Thyroid gland (tissue), 4 donors: ENCODE measurements at regions not wholly inside any gene's neighbourhood (a gene's known extent, or its start where the extent isn't known, plus 50 kb on each side); places are given as distances from the start of the nearest gene placed in this dataset.

ENCODE experiments used
- CTCF ChIP-seq, 6 experiments: fragments of 200-600 bp in 3 of 6; fragments of 450-650 bp in 3 of 6; sonication (generic) in 3 of 6; IDR thresholded peaks; one replicate each; pipeline ENCODE4 v1.5.1; 2016 to 2019; ENCODE audit warnings: antibody characterized with exemption in 6 of 6, mild to moderate bottlenecking in 2 of 6, inconsistent platforms in 1 of 6, moderate library complexity in 1 of 6
- POLR2A ChIP-seq, 2 donors: fragments of 450-650 bp; IDR thresholded peaks; one replicate each; pipeline ENCODE4 v1.6.1; 2017; ENCODE audit warnings: antibody characterized with exemption in 2 of 2, mild to moderate bottlenecking in 2 of 2, moderate library complexity in 1 of 2

- TF ChIP-seq CTCF (IDR thresholded peaks at IDR 0.05) (no peak), POLR2A (IDR thresholded peaks at IDR 0.05) (no peak)
Measured at GRCh38 chr15:87374339-87374738, 882.2 kb downstream of the NTRK3 start.
